AG10803 (cell line): ENCODE measurements at regions not wholly inside any gene's neighbourhood (a gene's known extent, or its start where the extent isn't known, plus 50 kb on each side); places are given as distances from the start of the nearest gene placed in this dataset.

Experiments used
- DNase-seq: peaks from one replicate; pipeline ENCODE4 v3.0.0; 2010; ENCODE audit warnings: low read depth
- H3K4me3 ChIP-seq: 2 replicates; pipeline ENCODE4 v1.5.1; 2011; ENCODE audit warnings: mild to moderate bottlenecking, low read length, control low read depth
- TF ChIP-seq, protein P1 (sequence below): conservative IDR thresholded peaks from 2 replicates; pipeline ENCODE4 v1.5.1; 2011; ENCODE audit warnings: mild to moderate bottlenecking, low read length, control low read depth, inconsistent platforms

DNA sequence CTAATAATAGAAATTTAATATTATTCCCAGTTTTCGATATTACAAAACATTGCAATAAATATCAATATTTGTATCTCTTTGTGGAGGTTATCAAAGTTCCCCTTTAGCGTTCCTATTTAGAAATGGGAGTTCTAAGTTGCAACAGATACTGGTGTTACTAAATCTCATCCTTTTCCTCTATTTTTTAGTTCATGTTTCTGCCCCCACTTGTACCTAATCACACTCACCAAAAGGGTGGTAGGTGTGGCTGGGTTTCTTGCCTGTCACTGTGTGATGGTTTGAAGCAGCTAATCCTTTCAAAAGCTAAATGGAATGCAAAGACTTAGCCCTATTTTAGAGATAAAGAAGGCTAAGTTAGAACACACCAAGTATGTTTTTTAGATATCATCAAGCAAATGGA is 997.9 kb downstream of the TSN start:
- TF ChIP-seq, protein P1, sequence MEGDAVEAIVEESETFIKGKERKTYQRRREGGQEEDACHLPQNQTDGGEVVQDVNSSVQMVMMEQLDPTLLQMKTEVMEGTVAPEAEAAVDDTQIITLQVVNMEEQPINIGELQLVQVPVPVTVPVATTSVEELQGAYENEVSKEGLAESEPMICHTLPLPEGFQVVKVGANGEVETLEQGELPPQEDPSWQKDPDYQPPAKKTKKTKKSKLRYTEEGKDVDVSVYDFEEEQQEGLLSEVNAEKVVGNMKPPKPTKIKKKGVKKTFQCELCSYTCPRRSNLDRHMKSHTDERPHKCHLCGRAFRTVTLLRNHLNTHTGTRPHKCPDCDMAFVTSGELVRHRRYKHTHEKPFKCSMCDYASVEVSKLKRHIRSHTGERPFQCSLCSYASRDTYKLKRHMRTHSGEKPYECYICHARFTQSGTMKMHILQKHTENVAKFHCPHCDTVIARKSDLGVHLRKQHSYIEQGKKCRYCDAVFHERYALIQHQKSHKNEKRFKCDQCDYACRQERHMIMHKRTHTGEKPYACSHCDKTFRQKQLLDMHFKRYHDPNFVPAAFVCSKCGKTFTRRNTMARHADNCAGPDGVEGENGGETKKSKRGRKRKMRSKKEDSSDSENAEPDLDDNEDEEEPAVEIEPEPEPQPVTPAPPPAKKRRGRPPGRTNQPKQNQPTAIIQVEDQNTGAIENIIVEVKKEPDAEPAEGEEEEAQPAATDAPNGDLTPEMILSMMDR, result no peak
- DNase-seq, result no peak
- H3K4me3 ChIP-seq, result no peak overlapping the region

DNA sequence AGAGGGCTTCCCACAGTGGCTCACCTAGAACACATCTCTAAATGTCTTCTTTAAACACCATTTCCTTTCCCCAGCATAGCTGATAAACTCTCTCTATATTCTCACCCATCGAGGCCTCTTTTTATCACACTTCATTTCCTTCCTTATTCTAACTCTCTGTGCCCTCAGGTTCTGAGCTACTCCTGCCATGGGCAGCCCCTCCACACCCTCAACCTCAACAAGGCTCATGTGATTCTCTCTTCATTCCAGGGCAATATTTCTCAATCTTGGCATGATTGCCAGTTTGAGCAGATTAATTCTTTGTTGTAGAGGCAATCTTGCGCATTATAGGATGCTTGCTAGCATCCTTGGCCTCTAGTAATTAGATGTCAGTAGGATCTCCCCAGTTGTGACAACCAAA is 999.1 kb downstream of the TSN start:
- DNase-seq, result no peak
- no peak overlapping the region for H3K4me3 ChIP-seq
- TF ChIP-seq, protein P1, result no peak

DNA sequence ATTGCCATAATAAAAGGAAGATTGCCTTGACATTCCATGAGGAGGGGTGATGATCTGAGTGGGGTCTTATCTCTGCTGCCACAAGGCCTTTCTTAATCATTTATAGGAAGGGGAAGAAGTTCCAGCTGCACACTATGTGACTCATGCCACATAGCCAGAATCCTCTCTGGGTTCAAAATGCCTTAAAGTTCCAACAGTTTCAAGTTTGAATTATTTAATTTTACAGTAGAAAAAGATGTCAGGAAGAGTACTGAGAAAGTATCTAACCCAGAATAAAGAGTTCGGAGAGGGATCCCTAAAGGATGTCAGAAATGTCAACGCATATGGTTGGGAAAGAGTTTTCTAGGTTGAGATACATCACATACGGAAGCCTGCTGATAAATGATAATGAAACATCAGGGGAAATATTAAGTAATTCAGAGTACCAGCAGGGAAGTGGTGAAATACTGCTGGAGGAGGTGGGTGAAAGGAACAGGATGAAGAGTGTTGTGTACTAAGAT is 999.9 kb downstream of the TSN start:
- no peak overlapping the region for H3K4me3 ChIP-seq
- TF ChIP-seq, protein P1, result no peak
- DNase-seq, result no peak

- TF ChIP-seq, protein P1, result no peak
- H3K4me3 ChIP-seq, result no peak overlapping the region
- no peak for DNase-seq
Measured at GRCh38 chr2:122758967-122759366, 1003.5 kb downstream of the TSN start.

GRCh38 chr2:122764014-122764413 is 1008.6 kb downstream of the TSN start:
- no peak for DNase-seq
- TF ChIP-seq, protein P1, result no peak
- H3K4me3 ChIP-seq, result no peak overlapping the region

GRCh38 chr2:122780251-122780650 is 1024.8 kb downstream of the TSN start:
- H3K4me3 ChIP-seq, result no peak overlapping the region
- TF ChIP-seq, protein P1, result no peak
- no peak for DNase-seq

- no peak for DNase-seq
Measured at GRCh38 chr2:122794100-122794499, 1038.6 kb downstream of the TSN start.

More at GRCh38 chr2:122794100-122794499, 1038.6 kb downstream of the TSN start:
- H3K4me3 ChIP-seq, result no peak overlapping the region
- TF ChIP-seq, protein P1, result no peak
